IPS DF 6.9 (cell line): ENCODE measurements at regions not wholly inside any gene's neighbourhood (a gene's known extent, or its start where the extent isn't known, plus 50 kb on each side); places are given as distances from the start of the nearest gene placed in this dataset.

Experiments used
- DNase-seq: peaks from one replicate; pipeline ENCODE4 v3.0.0-alpha.2; 2013; ENCODE audit warnings: low read depth, low spot score
- H3K27ac ChIP-seq: one replicate; pipeline ENCODE4 v1.5.1; 2013; ENCODE audit warnings: low read length, control low read depth
- H3K27me3 ChIP-seq: 2 replicates; pipeline ENCODE4 v1.6.1; 2013; ENCODE audit warnings: mild to moderate bottlenecking, low read length; ENCODE audit not compliant: control insufficient read depth, insufficient read depth
- H3K36me3 ChIP-seq: 2 replicates; pipeline ENCODE4 v1.6.1; 2013; ENCODE audit warnings: low read length; ENCODE audit not compliant: control insufficient read depth, insufficient read depth
- H3K4me1 ChIP-seq: 2 replicates; pipeline ENCODE4 v1.6.1; 2013; ENCODE audit warnings: low read length; ENCODE audit not compliant: control insufficient read depth, insufficient read depth
- H3K4me3 ChIP-seq: 2 replicates; pipeline ENCODE4 v1.5.1; 2013; ENCODE audit warnings: mild to moderate bottlenecking, low read length
- H3K9me3 ChIP-seq: 2 replicates; pipeline ENCODE4 v1.6.1; 2013; ENCODE audit warnings: low read length, inconsistent platforms; ENCODE audit not compliant: control insufficient read depth, insufficient read depth
- WGBS: extraction: QIAGEN DNeasy Blood & Tissue Kit; methylation state at CpG from one replicate; pipeline ENCODE4 v1.1.7; 2013; ENCODE audit warnings: mixed read lengths, missing lambda C conversion rate; ENCODE audit not compliant: insufficient read length, insufficient coverage; 5-methylcytosine and 5-hydroxymethylcytosine counted together

GRCh38 chr19:30755581-30755980 lies 383.4 kb downstream of the ZNF536 start:
- Histone ChIP-seq H3K4me3 (no peak overlapping the region), H3K36me3 (no peaks in the 10 kb centered on the region), H3K4me1 (no peaks in the 10 kb centered on the region), H3K27me3 (no peaks in the 10 kb centered on the region), H3K27ac (no peak overlapping the region), H3K9me3 (no peaks in the 10 kb centered on the region)
- WGBS: no CpG with 5 or more reads among the region's 7 CpGs
- no peak for DNase-seq

- Histone ChIP-seq H3K4me1 (no peaks in the 10 kb centered on the region), H3K4me3 (no peak overlapping the region), H3K27ac (no peak overlapping the region), H3K36me3 (no peaks in the 10 kb centered on the region), H3K27me3 (no peaks in the 10 kb centered on the region), H3K9me3 (no peaks in the 10 kb centered on the region)
- WGBS: no CpG with 5 or more reads among the region's 1 CpG
- DNase-seq: no peak
Observed at GRCh38 chr19:30754162-30754561, 382.0 kb downstream of the ZNF536 start.

- no peaks in the 10 kb centered on the region for H3K36me3 ChIP-seq
- H3K9me3 ChIP-seq: no peaks in the 10 kb centered on the region
- WGBS: no CpG with 5 or more reads among the region's 3 CpGs
- H3K27me3 ChIP-seq: no peaks in the 10 kb centered on the region
- no peak overlapping the region for H3K4me3 ChIP-seq
- DNase-seq: no peak
- no peaks in the 10 kb centered on the region for H3K4me1 ChIP-seq
- H3K27ac ChIP-seq: no peak overlapping the region
Observed at GRCh38 chr19:30752876-30753275, 380.7 kb downstream of the ZNF536 start.

GRCh38 chr19:30752201-30752600 lies 380.0 kb downstream of the ZNF536 start:
- no CpG with 5 or more reads among the region's 6 CpGs for WGBS
- Histone ChIP-seq H3K27ac (no peak overlapping the region), H3K36me3 (no peaks in the 10 kb centered on the region), H3K4me1 (no peaks in the 10 kb centered on the region), H3K4me3 (no peak overlapping the region), H3K27me3 (no peaks in the 10 kb centered on the region), H3K9me3 (no peaks in the 10 kb centered on the region)
- DNase-seq: no peak

- no peak for DNase-seq
- no peaks in the 10 kb centered on the region for H3K9me3 ChIP-seq
- no peaks in the 10 kb centered on the region for H3K27me3 ChIP-seq
- H3K4me3 ChIP-seq: no peak overlapping the region
- no peaks in the 10 kb centered on the region for H3K4me1 ChIP-seq
- no CpG with 5 or more reads among the region's 4 CpGs for WGBS
- no peak overlapping the region for H3K27ac ChIP-seq
- H3K36me3 ChIP-seq: no peaks in the 10 kb centered on the region
Observed at GRCh38 chr19:30745476-30745985, 373.3 kb downstream of the ZNF536 start.

- Histone ChIP-seq H3K27ac (no peak overlapping the region), H3K4me1 (no peaks in the 10 kb centered on the region), H3K36me3 (no peaks in the 10 kb centered on the region), H3K4me3 (no peak overlapping the region), H3K9me3 (no peaks in the 10 kb centered on the region), H3K27me3 (no peaks in the 10 kb centered on the region)
- DNase-seq: no peak
- WGBS: no CpG with 5 or more reads among the region's 9 CpGs
Observed at GRCh38 chr19:30744741-30745475, 372.7 kb downstream of the ZNF536 start.

GRCh38 chr19:30743702-30744101 lies 371.5 kb downstream of the ZNF536 start:
- WGBS: no CpG with 5 or more reads among the region's 5 CpGs
- no peaks in the 10 kb centered on the region for H3K4me1 ChIP-seq
- DNase-seq: no peak

GRCh38 chr19:30743011-30743410 lies 370.8 kb downstream of the ZNF536 start:
- Histone ChIP-seq H3K9me3 (no peaks in the 10 kb centered on the region), H3K4me1 (no peaks in the 10 kb centered on the region), H3K27me3 (no peaks in the 10 kb centered on the region), H3K27ac (no peak overlapping the region), H3K36me3 (no peaks in the 10 kb centered on the region), H3K4me3 (no peak overlapping the region)
- no CpG with 5 or more reads among the region's 10 CpGs for WGBS
- no peak for DNase-seq

More at GRCh38 chr19:30743702-30744101, 371.5 kb downstream of the ZNF536 start:
- Histone ChIP-seq H3K27ac (no peak overlapping the region), H3K36me3 (no peaks in the 10 kb centered on the region), H3K27me3 (no peaks in the 10 kb centered on the region), H3K4me3 (no peak overlapping the region), H3K9me3 (no peaks in the 10 kb centered on the region)

- no peak for DNase-seq
- WGBS: no CpG with 5 or more reads among the region's 12 CpGs
Observed at GRCh38 chr19:30742406-30742938, 370.3 kb downstream of the ZNF536 start.

GRCh38 chr19:30741566-30741965 lies 369.4 kb downstream of the ZNF536 start:
- Histone ChIP-seq H3K36me3 (no peaks in the 10 kb centered on the region), H3K27me3 (no peaks in the 10 kb centered on the region), H3K4me3 (no peak overlapping the region), H3K4me1 (no peaks in the 10 kb centered on the region), H3K9me3 (no peaks in the 10 kb centered on the region), H3K27ac (no peak overlapping the region)
- no peak for DNase-seq
- WGBS: no CpG with 5 or more reads among the region's 2 CpGs

More at GRCh38 chr19:30742406-30742938, 370.3 kb downstream of the ZNF536 start:
- Histone ChIP-seq H3K27ac (no peak overlapping the region), H3K27me3 (no peaks in the 10 kb centered on the region), H3K4me1 (no peaks in the 10 kb centered on the region), H3K36me3 (no peaks in the 10 kb centered on the region), H3K9me3 (no peaks in the 10 kb centered on the region), H3K4me3 (no peak overlapping the region)

- H3K36me3 ChIP-seq: no peaks in the 10 kb centered on the region
- no peaks in the 10 kb centered on the region for H3K4me1 ChIP-seq
- H3K4me3 ChIP-seq: no peak overlapping the region
- DNase-seq: no peak
- no peaks in the 10 kb centered on the region for H3K9me3 ChIP-seq
- H3K27me3 ChIP-seq: no peaks in the 10 kb centered on the region
- H3K27ac ChIP-seq: no peak overlapping the region
- WGBS: no CpG with 5 or more reads among the region's 5 CpGs
Observed at GRCh38 chr19:30739394-30739793, 367.2 kb downstream of the ZNF536 start.
